Dermis microvascular lymphatic vessel endothelial cell (primary cell): ENCODE measurements at regions not wholly inside any gene's neighbourhood (a gene's known extent, or its start where the extent isn't known, plus 50 kb on each side); places are given as distances from the start of the nearest gene placed in this dataset.
"Not testable (repeated sequence)": the region's sequence is repeated elsewhere in the genome, so short reads cannot be mapped to it uniquely, and the experiment has no call there.

Source experiments
- DNase-seq, 2 donors: peaks; one replicate each; pipeline versions ENCODE4 v3.0.0 to v3.0.0-alpha.2; 2010; ENCODE audit warnings: low read depth in 2 of 2

- DNase-seq = no peak
Observed at GRCh38 chr2:176845718-176846117, 366.9 kb upstream of the HNRNPA3 start.

GRCh38 chr2:176847575-176847974 lies 365.0 kb upstream of the HNRNPA3 start:
- no peak for DNase-seq

GRCh38 chr2:176848844-176849243 lies 363.8 kb upstream of the HNRNPA3 start:
- no peak for DNase-seq

- DNase-seq = no peak
Observed at GRCh38 chr2:176851200-176851888, 361.2 kb upstream of the HNRNPA3 start.

GRCh38 chr2:176851889-176852483 lies 360.6 kb upstream of the HNRNPA3 start:
- DNase-seq = no peak

GRCh38 chr2:176852667-176853066 lies 359.9 kb upstream of the HNRNPA3 start:
- DNase-seq = no peak

- DNase-seq = no peak
Observed at GRCh38 chr2:176854062-176854461, 358.5 kb upstream of the HNRNPA3 start.

GRCh38 chr2:176854878-176855277 lies 357.7 kb upstream of the HNRNPA3 start:
- no peak for DNase-seq

- DNase-seq = no peak
Observed at GRCh38 chr2:176856683-176857082, 355.9 kb upstream of the HNRNPA3 start.

GRCh38 chr2:176865336-176865735 lies 347.3 kb upstream of the HNRNPA3 start:
- DNase-seq = peak in 1 of 2 donors; percentile 23

- no peak for DNase-seq
Observed at GRCh38 chr2:176872406-176872805, 340.2 kb upstream of the HNRNPA3 start.

- DNase-seq = no peak
Observed at GRCh38 chr2:176873403-176873802, 339.2 kb upstream of the HNRNPA3 start.

GRCh38 chr2:176876493-176877103 lies 336.0 kb upstream of the HNRNPA3 start:
- no peak for DNase-seq

GRCh38 chr2:176879426-176879995 lies 333.1 kb upstream of the HNRNPA3 start:
- DNase-seq = no peak

- not testable (repeated sequence) for DNase-seq
Observed at GRCh38 chr2:176882045-176882444, 330.5 kb upstream of the HNRNPA3 start.

- no peak for DNase-seq
Observed at GRCh38 chr2:176885001-176885643, 327.5 kb upstream of the HNRNPA3 start.

GRCh38 chr2:176885661-176886060 lies 326.9 kb upstream of the HNRNPA3 start:
- DNase-seq = no peak

GRCh38 chr2:176891105-176891504 lies 321.5 kb upstream of the HNRNPA3 start:
- peak; percentile 12 to 90 for DNase-seq

- DNase-seq = peak in 1 of 2 donors; percentile 61
Observed at GRCh38 chr2:176891857-176892256, 320.7 kb upstream of the HNRNPA3 start.

GRCh38 chr2:176892676-176893226 lies 319.8 kb upstream of the HNRNPA3 start:
- peak in 1 of 2 donors; percentile 50 for DNase-seq

- no peak for DNase-seq
Observed at GRCh38 chr2:176895158-176895557, 317.4 kb upstream of the HNRNPA3 start.

- DNase-seq = no peak
Observed at GRCh38 chr2:176902454-176902853, 310.1 kb upstream of the HNRNPA3 start.
